Spleen (tissue), 7 donors: ENCODE measurements at regions not wholly inside any gene's neighbourhood (a gene's known extent, or its start where the extent isn't known, plus 50 kb on each side); places are given as distances from the start of the nearest gene placed in this dataset.

Experiments
- CTCF ChIP-seq, 11 experiments: fragments of 200-600 bp in 7 of 11; fragments of 450-650 bp in 4 of 11; sonication (generic) in 4 of 11; IDR thresholded peaks in 8 of 11; conservative IDR thresholded peaks in 3 of 11; 1 replicate in 7 of 11; 2 replicates in 4 of 11; pipeline versions ENCODE4 v1.4.0 to v1.8.0; 2016 to 2021; ENCODE audit warnings: antibody characterized with exemption in 11 of 11, inconsistent platforms in 4 of 11, mild to moderate bottlenecking in 1 of 11
- POLR2A ChIP-seq, 3 donors: fragments of 450-650 bp; IDR thresholded peaks; one replicate each; pipeline ENCODE4 v1.5.1; 2017; ENCODE audit warnings: antibody characterized with exemption in 3 of 3, mild to moderate bottlenecking in 1 of 3
- POLR2AphosphoS5 ChIP-seq, 3 donors: sonication (generic); formaldehyde crosslinking; IDR thresholded peaks; one replicate each; pipeline ENCODE4 v1.5.1; 2017; ENCODE audit warnings: antibody characterized with exemption in 3 of 3
- donor health status: DM: no; HTN: no; CAD: no; lungs with moderate emphysema.
- donor health status: DM: no; HTN: no; CAD: no.
- donor health status: DM: no; HTN: no; CAD: no.

DNA sequence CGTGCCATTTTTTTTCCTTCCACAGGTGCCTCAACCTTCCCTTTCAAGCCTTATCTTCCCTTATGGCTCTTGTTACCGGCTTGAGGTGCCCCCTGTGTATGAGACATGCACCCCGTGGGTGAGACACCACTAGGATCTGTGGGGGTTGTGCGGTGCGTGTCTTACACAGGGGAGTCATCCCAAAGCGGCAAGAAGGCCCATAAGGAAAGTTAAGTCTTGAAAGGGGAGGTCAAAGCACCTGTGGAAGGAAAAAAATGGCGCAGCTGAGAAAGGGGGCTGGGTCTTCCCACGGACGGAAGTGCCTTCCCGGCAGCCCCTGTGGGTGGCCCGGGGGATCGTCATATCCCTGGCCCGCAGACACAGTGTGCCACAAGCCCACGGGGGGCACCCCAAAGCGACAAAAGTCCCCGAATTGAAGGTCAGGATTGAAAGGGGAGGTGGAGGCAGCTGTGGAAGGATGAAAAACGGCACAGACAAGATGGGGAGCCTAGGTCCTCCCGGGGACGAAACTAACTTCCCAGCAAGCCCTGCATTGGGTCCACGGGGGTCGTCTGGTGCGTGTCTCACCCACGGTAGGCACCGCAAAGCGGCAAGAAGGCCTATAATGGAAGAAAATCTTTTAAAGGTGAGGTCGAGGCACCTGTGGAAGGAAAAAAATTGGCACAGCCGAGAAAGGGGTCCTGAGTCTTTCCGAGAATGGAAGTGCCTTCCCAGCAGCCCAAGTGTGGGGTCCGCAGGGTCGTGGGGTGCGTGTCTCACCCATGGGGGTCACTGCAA is 273.3 kb downstream of the ALG10 start:
- TF ChIP-seq POLR2AphosphoS5 (IDR thresholded peaks at IDR 0.05) (no peak), CTCF (IDR thresholded peaks at IDR 0.05 in 8 of 11, conservative IDR thresholded peaks at IDR 0.05 in 3 of 11) (no peak), POLR2A (IDR thresholded peaks at IDR 0.05) (no peak)
